GM12878 (cell line): ENCODE measurements at regions not wholly inside any gene's neighbourhood (a gene's known extent, or its start where the extent isn't known, plus 50 kb on each side); places are given as distances from the start of the nearest gene placed in this dataset.

Experiments used
- ATAC-seq: fragments of 200-7000 bp; cut with Tn5 transposase; 3 replicates; pipeline ENCODE4 v1.9.1; 2020; ENCODE audit warnings: mild to moderate bottlenecking, moderate library complexity
- BruUV-seq: library from RNA; stranded (reverse); fragments of 400-500 nt; replicated peaks from 2 replicates; lab custom pipeline; 2021; lab: Mats Ljungman, UMichigan
- CTCF ChIA-PET: fragments of 300-600 bp; sonication (Branson Sonifier 250); formaldehyde crosslinking; extraction: SDS; loops from one replicate; lab custom pipeline; 2021; ENCODE audit warnings: inconsistent platforms; lab: Yijun Ruan, JAX
- POLR2A ChIA-PET: fragments of 350-600 bp; formaldehyde crosslinking; extraction: SDS; loops from one replicate; lab custom pipeline; 2021; ENCODE audit warnings: inconsistent platforms; lab: Charles Lee
- RAD21 ChIA-PET: fragments of 300-600 bp; sonication (Branson Sonifier 250); formaldehyde crosslinking; loops from one replicate; lab custom pipeline; 2023; ENCODE audit warnings: antibody characterized with exemption; ENCODE audit not compliant: unreplicated experiment; lab: Charles Lee
- SMC1A ChIA-PET: fragments of 300-600 bp; sonication (Branson Sonifier 250); formaldehyde crosslinking; loops from one replicate; lab custom pipeline; 2023; ENCODE audit not compliant: unreplicated experiment, uncharacterized antibody; lab: Charles Lee
- DNase-seq: peaks from one replicate; pipeline ENCODE4 v3.0.0-alpha.2; 2011; ENCODE audit warnings: low read depth, low spot score
- FAIRE-seq: peaks from 3 replicates; lab custom pipeline; 2011; peaks lifted over from hg19 to GRCh38; lab: Jason Lieb, UNC
- H2AFZ ChIP-seq: 2 replicates; pipeline ENCODE4 v1.6.0; 2011; ENCODE audit warnings: low read depth, low read length, control low read depth; ENCODE audit not compliant: control insufficient read depth
- H3K27ac ChIP-seq: 2 replicates; pipeline ENCODE4 v1.5.1; 2011; ENCODE audit warnings: control low read depth; ENCODE audit not compliant: control insufficient read depth, insufficient read depth
- H3K27me3 ChIP-seq, 2 experiments: replicated peaks in 1 of 2; 2 replicates each; pipeline versions ENCODE4 v1.6.0 to v1.6.1; 2011; ENCODE audit warnings: low read length in 1 of 2; ENCODE audit not compliant: control insufficient read depth in 2 of 2, insufficient read depth in 2 of 2
- H3K36me3 ChIP-seq, 2 experiments: 2 replicates each; pipeline ENCODE4 v1.5.1; 2011; ENCODE audit warnings: low read length in 1 of 2; ENCODE audit not compliant: control insufficient read depth in 2 of 2, insufficient read depth in 2 of 2
- H3K4me1 ChIP-seq: 2 replicates; pipeline ENCODE4 v1.6.1; 2011; ENCODE audit warnings: mild to moderate bottlenecking, low read length, moderate library complexity, mixed read lengths; ENCODE audit not compliant: control insufficient read depth, insufficient read depth
- H3K4me2 ChIP-seq: 2 replicates; pipeline ENCODE4 v1.6.0; 2011; ENCODE audit warnings: control low read depth; ENCODE audit not compliant: control insufficient read depth, insufficient read depth
- H3K4me3 ChIP-seq: fragments of 200-600 bp; sonication (generic); 2 replicates; pipeline ENCODE4 v1.5.1; 2016
- H3K79me2 ChIP-seq: 2 replicates; pipeline ENCODE4 v1.6.0; 2011; ENCODE audit warnings: low read length; ENCODE audit not compliant: control insufficient read depth, insufficient read depth
- H3K9ac ChIP-seq: 2 replicates; pipeline ENCODE4 v1.8.0; 2011; ENCODE audit warnings: low read length, control low read depth, mixed read lengths; ENCODE audit not compliant: control insufficient read depth, insufficient read depth
- H3K9me3 ChIP-seq: replicated peaks from 3 replicates; pipeline ENCODE4 v1.5.1; 2011; ENCODE audit warnings: mild to moderate bottlenecking, low read length; ENCODE audit not compliant: control insufficient read depth, insufficient read depth
- H4K20me1 ChIP-seq: 2 replicates; pipeline ENCODE4 v1.6.0; 2011; ENCODE audit not compliant: control insufficient read depth, insufficient read depth
- CBX3 ChIP-seq: fragments of 200-600 bp; sonication (generic); IDR thresholded peaks from 2 replicates; pipeline ENCODE4 v1.6.1; 2016; ENCODE audit warnings: low read depth, borderline replicate concordance
- CREB1 ChIP-seq: IDR thresholded peaks from 2 replicates; pipeline ENCODE4 v1.6.1; 2012; ENCODE audit warnings: low read depth, mild to moderate bottlenecking, inconsistent platforms
- FOS ChIP-seq: IDR thresholded peaks from 3 replicates; pipeline ENCODE4 v1.6.1; 2011; ENCODE audit warnings: borderline replicate concordance; ENCODE audit not compliant: insufficient read length; ENCODE audit errors: extremely low read depth
- FOXK2 ChIP-seq: fragments of 450-650 bp; IDR thresholded peaks from 2 replicates; pipeline ENCODE4 v1.6.1; 2017; ENCODE audit warnings: mild to moderate bottlenecking, moderate library complexity
- JUND ChIP-seq: IDR thresholded peaks from 2 replicates; pipeline ENCODE4 v1.6.1; 2012; ENCODE audit warnings: low read depth, mild to moderate bottlenecking, low read length, improper control_type of control experiment, moderate library complexity
- KAT2A ChIP-seq: conservative IDR thresholded peaks from 2 replicates; pipeline ENCODE4 v1.6.1; 2011; ENCODE audit warnings: low read depth, low read length; ENCODE audit not compliant: control insufficient read depth
- NR2C1 ChIP-seq: fragments of 450-650 bp; IDR thresholded peaks from 2 replicates; pipeline ENCODE4 v1.6.1; 2017; ENCODE audit warnings: antibody characterized with exemption, mild to moderate bottlenecking, moderate library complexity
- POLR2AphosphoS2 ChIP-seq: IDR thresholded peaks from 2 replicates; pipeline ENCODE4 v1.6.1; 2011; ENCODE audit warnings: low read depth, mild to moderate bottlenecking, low read length, improper control_type of control experiment, moderate library complexity
- POLR2AphosphoS5 ChIP-seq: IDR thresholded peaks from 2 replicates; pipeline ENCODE4 v1.6.1; 2011; ENCODE audit warnings: mild to moderate bottlenecking, low read length, inconsistent platforms
- TARDBP ChIP-seq: IDR thresholded peaks from 2 replicates; pipeline ENCODE4 v1.6.1; 2016; ENCODE audit warnings: borderline replicate concordance
- ZBED1 ChIP-seq: IDR thresholded peaks from 2 replicates; pipeline ENCODE4 v1.6.1; 2016; ENCODE audit warnings: borderline replicate concordance
- ZNF24 ChIP-seq: fragments of 450-650 bp; IDR thresholded peaks from 2 replicates; pipeline ENCODE4 v1.6.1; 2017; ENCODE audit warnings: antibody characterized with exemption, mild to moderate bottlenecking
- WGBS: methylation state at CpG from one replicate; pipeline ENCODE4 v1.1.6; 2016; ENCODE audit warnings: low lambda C conversion rate; ENCODE audit not compliant: insufficient replicate concordance, insufficient coverage; ENCODE audit errors: missing lambda C conversion rate; 5-methylcytosine and 5-hydroxymethylcytosine counted together
- in situ Hi-C: fragments of 300-500 bp; cut with MboI; formaldehyde crosslinking; loops from 9 replicates; pipeline ENCODE4 v1.14.3; 2018; ENCODE audit warnings: mixed read lengths
- intact Hi-C: fragments of 100-400 bp; cut with micrococcal nuclease; formaldehyde crosslinking; loops from one replicate; pipeline ENCODE4 v1.14.2; 2022; ENCODE audit not compliant: unreplicated experiment
- TF ChIP-seq, protein P1 (sequence below): fragments of 450-650 bp; IDR thresholded peaks from 2 replicates; pipeline ENCODE4 v1.6.1; 2017; ENCODE audit warnings: mild to moderate bottlenecking, moderate library complexity
- TF ChIP-seq, protein P2 (sequence below): fragments of 450-650 bp; IDR thresholded peaks from 2 replicates; pipeline ENCODE4 v1.6.1; 2017; ENCODE audit warnings: mild to moderate bottlenecking, low read depth, inconsistent platforms; ENCODE audit not compliant: poor library complexity, severe bottlenecking
- TF ChIP-seq, protein P3 (sequence below): fragments of 450-650 bp; IDR thresholded peaks from 2 replicates; pipeline ENCODE4 v1.6.1; 2014; ENCODE audit warnings: mild to moderate bottlenecking
- TF ChIP-seq, protein P4 (sequence below): IDR thresholded peaks from 2 replicates; pipeline ENCODE4 v1.6.1; 2012; ENCODE audit warnings: low read length, inconsistent platforms

DNA sequence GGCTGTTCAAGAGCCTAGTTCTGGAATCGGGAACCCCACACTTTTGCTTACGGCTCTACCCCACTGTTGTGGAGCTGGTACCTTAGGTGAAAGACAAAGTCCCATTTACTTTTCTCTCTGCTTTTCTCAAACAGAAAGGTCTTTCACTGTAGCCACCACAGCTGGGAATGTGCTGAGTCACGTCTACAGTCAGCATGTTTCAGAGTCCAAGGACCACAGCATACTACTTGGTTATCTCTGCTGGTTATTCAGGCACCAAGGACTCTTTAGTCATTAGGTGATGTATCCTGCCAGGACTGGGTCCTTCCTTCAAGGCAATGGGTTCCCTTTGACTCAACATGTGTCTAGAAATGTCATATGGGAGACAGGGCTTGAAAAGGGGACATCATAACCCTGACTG lies 266.8 kb upstream of the STEAP1 start (continued):
- TF ChIP-seq, protein P1, sequence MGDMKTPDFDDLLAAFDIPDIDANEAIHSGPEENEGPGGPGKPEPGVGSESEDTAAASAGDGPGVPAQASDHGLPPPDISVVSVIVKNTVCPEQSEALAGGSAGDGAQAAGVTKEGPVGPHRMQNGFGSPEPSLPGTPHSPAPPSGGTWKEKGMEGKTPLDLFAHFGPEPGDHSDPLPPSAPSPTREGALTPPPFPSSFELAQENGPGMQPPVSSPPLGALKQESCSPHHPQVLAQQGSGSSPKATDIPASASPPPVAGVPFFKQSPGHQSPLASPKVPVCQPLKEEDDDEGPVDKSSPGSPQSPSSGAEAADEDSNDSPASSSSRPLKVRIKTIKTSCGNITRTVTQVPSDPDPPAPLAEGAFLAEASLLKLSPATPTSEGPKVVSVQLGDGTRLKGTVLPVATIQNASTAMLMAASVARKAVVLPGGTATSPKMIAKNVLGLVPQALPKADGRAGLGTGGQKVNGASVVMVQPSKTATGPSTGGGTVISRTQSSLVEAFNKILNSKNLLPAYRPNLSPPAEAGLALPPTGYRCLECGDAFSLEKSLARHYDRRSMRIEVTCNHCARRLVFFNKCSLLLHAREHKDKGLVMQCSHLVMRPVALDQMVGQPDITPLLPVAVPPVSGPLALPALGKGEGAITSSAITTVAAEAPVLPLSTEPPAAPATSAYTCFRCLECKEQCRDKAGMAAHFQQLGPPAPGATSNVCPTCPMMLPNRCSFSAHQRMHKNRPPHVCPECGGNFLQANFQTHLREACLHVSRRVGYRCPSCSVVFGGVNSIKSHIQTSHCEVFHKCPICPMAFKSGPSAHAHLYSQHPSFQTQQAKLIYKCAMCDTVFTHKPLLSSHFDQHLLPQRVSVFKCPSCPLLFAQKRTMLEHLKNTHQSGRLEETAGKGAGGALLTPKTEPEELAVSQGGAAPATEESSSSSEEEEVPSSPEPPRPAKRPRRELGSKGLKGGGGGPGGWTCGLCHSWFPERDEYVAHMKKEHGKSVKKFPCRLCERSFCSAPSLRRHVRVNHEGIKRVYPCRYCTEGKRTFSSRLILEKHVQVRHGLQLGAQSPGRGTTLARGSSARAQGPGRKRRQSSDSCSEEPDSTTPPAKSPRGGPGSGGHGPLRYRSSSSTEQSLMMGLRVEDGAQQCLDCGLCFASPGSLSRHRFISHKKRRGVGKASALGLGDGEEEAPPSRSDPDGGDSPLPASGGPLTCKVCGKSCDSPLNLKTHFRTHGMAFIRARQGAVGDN: no peak
- TF ChIP-seq ZBED1: no peak

DNA sequence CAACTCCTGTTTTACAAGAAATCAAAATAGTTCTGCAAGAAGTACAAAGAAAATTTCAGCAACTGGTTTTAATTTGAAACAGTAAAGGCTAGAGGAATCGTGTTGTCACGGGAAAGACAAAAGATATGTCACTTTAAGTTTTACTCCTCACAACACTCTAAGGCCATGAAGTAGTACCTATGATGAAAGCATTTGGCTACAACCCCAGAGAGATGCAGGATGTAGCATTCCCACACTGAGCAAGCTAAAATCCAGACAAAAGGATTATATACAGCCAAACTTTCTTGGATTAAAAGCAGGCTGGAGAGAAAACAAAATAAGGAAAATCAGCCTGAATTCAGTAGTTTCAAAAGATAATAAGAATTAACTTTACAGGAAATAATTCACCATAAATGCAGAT lies 245.5 kb upstream of the STEAP1 start:
- CTCF ChIA-PET: no interaction called here

More for the DNA sequence above, 245.5 kb upstream of the STEAP1 start:
- in situ Hi-C loops (no loop called here), intact Hi-C loops (no loop called here)
- no peaks in the 10 kb centered on the region for H3K79me2 ChIP-seq
- no peaks in the 10 kb centered on the region for H3K9me3 ChIP-seq
- no peaks in the 10 kb centered on the region for H4K20me1 ChIP-seq
- H2AFZ ChIP-seq: no peak overlapping the region
- no peaks in the 10 kb centered on the region for H3K4me1 ChIP-seq
- FAIRE-seq (no peak), ATAC-seq (no peak)
- SMC1A ChIA-PET: no interaction called here
- no peaks in the 10 kb centered on the region for H3K27me3 ChIP-seq
- no TSS peak for BruUV-seq
- POLR2A ChIA-PET: no interaction called here
- TF ChIP-seq ZNF24 (no peak), NR2C1 (no peak), FOS (no peak), POLR2AphosphoS5 (no peak), TARDBP (no peak), FOXK2 (no peak), CREB1 (no peak), KAT2A (no peak), POLR2AphosphoS2 (no peak), JUND (no peak), CBX3 (no peak)
- TF ChIP-seq, protein P2, sequence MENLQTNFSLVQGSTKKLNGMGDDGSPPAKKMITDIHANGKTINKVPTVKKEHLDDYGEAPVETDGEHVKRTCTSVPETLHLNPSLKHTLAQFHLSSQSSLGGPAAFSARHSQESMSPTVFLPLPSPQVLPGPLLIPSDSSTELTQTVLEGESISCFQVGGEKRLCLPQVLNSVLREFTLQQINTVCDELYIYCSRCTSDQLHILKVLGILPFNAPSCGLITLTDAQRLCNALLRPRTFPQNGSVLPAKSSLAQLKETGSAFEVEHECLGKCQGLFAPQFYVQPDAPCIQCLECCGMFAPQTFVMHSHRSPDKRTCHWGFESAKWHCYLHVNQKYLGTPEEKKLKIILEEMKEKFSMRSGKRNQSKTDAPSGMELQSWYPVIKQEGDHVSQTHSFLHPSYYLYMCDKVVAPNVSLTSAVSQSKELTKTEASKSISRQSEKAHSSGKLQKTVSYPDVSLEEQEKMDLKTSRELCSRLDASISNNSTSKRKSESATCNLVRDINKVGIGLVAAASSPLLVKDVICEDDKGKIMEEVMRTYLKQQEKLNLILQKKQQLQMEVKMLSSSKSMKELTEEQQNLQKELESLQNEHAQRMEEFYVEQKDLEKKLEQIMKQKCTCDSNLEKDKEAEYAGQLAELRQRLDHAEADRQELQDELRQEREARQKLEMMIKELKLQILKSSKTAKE: no peak
- TF ChIP-seq, protein P3, sequence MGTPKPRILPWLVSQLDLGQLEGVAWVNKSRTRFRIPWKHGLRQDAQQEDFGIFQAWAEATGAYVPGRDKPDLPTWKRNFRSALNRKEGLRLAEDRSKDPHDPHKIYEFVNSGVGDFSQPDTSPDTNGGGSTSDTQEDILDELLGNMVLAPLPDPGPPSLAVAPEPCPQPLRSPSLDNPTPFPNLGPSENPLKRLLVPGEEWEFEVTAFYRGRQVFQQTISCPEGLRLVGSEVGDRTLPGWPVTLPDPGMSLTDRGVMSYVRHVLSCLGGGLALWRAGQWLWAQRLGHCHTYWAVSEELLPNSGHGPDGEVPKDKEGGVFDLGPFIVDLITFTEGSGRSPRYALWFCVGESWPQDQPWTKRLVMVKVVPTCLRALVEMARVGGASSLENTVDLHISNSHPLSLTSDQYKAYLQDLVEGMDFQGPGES: no peak
- TF ChIP-seq, protein P4, sequence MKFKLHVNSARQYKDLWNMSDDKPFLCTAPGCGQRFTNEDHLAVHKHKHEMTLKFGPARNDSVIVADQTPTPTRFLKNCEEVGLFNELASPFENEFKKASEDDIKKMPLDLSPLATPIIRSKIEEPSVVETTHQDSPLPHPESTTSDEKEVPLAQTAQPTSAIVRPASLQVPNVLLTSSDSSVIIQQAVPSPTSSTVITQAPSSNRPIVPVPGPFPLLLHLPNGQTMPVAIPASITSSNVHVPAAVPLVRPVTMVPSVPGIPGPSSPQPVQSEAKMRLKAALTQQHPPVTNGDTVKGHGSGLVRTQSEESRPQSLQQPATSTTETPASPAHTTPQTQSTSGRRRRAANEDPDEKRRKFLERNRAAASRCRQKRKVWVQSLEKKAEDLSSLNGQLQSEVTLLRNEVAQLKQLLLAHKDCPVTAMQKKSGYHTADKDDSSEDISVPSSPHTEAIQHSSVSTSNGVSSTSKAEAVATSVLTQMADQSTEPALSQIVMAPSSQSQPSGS: no peak
- TF ChIP-seq, all 136 proteins: peak for 0
- Histone ChIP-seq H3K27ac (no peak overlapping the region), H3K9ac (no peak overlapping the region), H3K36me3 (no peaks in the 10 kb centered on the region), H3K4me2 (no peak overlapping the region), H3K4me3 (no peak overlapping the region)
- 3% methylated on average over 2 of the region's 2 CpGs for WGBS
- RAD21 ChIA-PET: no interaction called here
- no peak for DNase-seq
